HG03432 (cell line): ENCODE measurements at regions not wholly inside any gene's neighbourhood (a gene's known extent, or its start where the extent isn't known, plus 50 kb on each side); places are given as distances from the start of the nearest gene placed in this dataset.
"Not testable (repeated sequence)": the region's sequence is repeated elsewhere in the genome, so short reads cannot be mapped to it uniquely, and the experiment has no call there.

Experiments used
- ATAC-seq: cut with Tn5 transposase; IDR thresholded peaks from one replicate; pipeline ENCODE4 v1.9.1; 2021; ENCODE audit warnings: mild to moderate bottlenecking, moderate library complexity; ENCODE audit not compliant: unreplicated experiment

DNA sequence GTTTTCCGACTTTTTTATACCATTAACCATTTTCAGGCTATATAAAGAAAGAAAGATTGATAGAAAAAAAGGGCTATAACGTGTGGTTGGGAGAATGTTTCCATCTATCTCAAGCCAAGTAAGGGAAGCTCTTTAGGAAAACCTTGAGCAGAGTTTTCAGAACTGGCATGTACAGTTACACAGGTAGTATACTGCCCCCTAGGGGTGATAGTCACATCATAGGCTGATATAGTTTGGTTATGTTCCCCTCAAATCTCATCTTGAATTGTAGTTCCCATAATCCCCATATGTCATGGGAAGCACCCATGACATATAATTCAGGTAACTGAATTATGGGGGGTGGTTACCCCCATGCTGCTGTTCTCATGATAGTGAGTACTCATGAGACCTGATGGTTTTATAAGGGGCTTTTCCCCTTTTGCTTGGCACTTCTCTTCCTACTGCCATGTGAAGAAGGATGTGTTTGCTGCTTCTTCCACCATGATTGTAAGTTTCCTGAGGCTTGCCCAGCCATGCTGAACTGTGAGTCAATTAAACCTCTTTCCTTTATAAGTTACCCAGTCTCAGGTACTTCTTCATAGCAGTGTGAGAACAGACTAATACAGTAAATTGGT, 186.8 kb downstream of the TMA16 start:
- peak; percentile 86 for ATAC-seq

DNA sequence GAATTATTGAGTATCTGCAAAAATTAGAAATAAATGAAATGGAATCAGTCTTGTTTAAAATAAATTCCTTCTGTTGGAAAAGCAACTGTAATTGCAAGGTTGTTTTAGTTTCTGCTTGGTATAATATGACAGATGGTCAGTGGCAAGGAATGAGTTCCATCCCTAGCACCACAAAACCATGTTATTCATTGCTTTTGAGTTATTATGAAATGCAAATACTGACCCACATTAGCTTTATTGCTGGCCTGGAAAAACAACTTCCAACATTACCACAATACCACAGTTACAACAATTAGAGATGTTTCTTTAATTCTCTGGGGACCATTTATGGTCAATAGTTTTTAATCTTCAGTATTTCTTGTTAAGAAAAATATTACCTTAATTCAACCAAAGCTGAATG, 194.4 kb downstream of the TMA16 start:
- ATAC-seq: no peak

DNA sequence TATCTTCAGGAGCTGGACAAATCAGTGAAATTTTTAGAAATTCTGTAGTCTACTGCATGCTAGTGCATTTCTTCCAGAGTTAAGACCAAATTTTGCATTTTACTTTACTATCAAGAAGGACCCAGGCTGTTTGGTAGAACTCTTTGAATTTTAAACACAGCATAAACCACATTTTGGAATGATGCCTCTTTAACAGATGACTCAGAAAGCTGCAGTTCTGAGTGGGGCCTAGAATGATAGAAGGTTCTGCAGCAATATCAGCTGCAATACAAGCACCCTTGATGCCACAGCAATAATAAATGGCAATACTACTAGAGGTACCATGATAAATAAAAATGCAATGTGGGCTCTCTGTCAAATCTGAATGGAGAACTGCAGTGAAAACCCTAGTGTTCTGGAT, 198.7 kb downstream of the TMA16 start:
- no peak for ATAC-seq

DNA sequence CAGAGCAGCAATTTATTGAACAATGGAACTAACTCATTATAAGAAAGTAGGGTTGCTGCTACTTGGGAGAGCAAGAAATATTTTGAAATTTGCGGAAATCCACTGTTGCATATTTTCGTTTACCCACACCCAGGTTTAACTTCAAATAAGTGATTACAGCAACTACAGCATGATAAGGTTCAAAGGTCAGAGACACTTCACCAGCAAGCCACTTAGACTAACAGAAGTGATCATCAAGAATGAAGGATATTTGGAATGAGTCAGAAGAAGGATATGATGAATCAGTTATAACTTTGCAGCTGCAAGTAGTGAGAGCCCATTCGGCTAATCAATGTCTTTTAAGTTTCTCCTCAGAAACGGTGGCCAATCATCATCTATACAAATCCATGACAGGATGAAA, 199.3 kb downstream of the TMA16 start:
- ATAC-seq: no peak

DNA sequence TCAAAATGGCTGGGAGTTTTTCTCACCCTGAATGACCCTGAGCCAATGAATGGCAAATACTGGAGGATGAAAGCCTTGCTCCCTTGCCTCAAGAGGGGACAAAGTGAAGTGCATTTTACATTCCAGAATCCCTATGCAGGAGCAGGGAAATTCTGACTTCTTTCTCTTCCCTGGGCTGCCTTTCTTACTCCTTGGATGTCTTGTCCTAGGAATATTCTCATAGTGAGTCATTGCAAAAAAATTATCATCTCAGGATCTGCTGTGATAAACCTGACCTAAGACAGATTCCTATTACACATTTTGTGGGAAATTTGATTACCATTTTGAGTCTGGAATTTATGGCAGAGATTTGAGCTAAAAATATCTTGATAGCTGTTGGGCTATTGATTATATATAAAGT, 199.9 kb downstream of the TMA16 start:
- no peak for ATAC-seq

DNA sequence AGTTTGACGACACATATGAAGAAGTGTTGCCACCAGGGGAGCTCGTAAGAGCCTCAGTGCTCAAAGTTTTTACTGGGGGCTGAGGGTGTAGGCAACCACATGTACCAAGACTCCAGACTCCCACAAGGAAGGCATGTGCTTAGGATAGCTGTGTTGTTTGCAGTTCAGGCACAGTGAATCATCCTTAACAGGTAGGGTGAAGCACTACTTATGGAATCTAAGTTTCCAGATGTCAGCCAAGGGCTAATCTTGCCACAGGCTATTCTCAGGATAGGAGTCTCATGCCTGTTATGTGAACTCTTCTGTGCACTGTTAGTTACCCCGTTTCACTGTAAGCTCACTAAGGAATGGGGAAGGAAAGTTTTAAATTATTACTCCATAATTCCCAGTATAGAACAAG, 202.6 kb downstream of the TMA16 start:
- ATAC-seq: no peak

DNA sequence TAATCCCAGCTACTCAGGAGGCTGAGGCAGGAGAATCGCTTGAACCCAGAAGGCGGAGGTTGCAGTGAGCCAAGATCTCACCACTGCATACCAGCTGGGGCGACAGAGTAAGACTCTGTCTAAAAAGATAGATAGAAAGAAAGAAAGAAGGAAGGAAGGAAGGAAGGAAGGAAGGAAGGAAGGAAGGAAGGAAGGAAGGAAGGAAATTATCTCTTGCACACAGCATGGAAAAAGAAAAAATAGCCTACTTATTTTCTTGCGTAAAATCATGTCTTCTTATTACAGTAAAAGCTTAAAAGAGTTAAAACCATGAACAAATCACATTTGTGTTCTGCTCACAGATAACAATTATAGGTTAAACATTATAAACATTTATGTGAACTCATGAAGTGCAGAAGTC, 205.9 kb downstream of the TMA16 start:
- not testable (repeated sequence) for ATAC-seq

DNA sequence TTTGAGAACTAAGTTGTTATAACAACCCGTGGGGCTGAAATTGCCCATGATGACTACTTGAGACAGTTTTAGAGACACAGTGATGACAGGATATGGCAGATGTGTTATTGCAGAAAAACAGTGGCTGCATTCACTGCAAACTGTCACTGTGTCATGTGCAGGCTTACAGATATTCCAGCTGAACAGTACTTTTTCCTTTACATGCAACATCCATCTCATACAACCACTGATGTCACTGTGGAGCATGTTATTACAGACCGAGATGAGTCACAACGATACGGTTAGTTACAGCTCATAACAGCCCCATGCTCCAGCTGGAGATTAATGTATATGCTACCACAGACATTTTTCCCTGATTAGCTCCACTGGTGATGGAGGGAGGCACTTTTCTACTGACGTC, 207.4 kb downstream of the TMA16 start:
- ATAC-seq: peak; percentile 94

DNA sequence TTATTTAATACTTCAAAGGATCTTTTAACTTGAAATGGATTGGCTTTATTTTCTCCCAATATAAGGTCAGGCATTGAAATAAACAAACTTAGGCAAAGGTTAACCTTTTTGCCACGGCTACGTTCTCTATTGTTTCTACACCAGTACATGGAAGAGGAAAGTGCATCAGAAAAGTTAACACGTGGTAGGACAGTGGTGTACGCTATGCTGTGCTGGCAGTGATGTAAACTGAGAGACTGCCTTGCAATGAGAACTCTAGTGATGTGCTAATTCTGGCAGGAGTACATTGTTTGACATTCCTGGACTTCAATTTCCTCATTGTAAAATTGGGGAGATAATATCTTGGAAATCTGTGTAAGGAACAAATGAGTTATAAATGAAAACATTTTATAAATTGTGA, 208.2 kb downstream of the TMA16 start:
- ATAC-seq: no peak

DNA sequence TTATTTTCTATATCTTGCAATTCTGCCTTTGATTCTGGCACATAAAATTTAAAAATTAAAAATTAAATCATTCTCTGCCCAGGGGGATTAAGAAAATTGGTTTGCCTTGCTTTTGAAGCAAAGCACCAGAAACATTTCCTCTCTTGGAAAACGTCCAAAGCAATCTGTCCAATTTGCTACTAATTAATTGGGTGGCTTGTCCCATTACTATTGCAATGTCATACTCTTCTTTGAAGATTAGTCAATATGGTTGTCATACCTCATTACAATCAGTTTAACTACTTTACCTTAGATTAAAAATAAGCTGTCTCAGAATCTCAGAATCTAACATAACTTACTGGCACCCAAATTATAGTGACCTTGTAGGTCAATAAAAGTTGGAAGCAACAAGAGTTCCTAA, 208.8 kb downstream of the TMA16 start:
- no peak for ATAC-seq

DNA sequence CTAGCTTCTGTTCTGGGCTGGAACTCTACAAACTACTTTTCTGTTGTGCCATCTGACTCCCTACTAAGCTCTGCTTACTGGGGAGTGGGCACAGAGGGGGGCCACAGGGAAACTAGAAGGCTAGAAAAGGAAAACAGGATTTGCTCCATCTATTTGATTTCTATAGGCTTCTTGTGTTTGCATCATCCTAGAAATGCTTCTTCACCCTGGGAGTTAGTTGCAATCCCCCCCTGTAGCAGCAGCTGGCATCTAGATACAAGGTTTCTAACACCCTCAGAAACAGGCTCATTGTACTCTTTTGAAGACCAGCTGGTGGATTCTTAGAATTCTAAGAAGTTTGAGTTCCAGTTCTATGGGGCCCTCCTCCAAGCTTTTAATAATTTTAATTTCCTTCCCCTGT, 213.4 kb downstream of the TMA16 start:
- ATAC-seq: no peak

DNA sequence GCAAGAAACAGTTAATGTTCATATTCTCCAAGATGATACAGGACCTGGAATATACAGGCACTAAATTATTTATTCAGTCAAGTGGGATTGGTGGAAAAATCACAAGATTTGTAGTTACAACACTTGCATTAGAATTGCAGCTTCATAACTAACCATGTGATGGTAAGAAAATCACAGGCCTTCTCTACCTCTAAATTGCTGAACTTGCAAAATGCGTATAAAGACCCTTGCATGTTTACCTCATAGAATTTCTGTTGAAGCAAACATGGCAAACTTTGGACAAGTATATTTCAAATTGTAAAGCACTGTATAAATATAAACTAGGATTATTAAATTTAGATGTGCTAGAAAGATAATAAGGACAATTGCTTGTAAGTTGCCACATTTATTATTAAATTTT, 215.1 kb downstream of the TMA16 start:
- no peak for ATAC-seq

DNA sequence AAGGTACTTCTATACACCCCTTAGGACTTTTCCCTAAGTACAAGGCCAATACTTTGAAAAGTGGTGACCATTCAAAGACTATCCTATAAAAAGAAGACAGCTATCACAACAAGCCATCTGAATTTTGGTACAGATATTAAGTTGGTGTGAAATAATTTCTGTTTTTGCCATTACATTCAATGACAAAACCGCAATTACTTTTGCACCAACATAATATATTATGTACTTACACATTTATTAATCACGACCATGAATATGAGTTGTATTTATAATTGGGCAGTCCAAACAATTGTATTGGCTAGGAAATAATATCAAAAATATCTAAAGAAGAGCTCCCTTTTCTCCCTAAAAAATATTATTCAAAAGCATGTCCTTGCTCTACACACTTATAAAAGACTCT, 215.7 kb downstream of the TMA16 start:
- no peak for ATAC-seq

DNA sequence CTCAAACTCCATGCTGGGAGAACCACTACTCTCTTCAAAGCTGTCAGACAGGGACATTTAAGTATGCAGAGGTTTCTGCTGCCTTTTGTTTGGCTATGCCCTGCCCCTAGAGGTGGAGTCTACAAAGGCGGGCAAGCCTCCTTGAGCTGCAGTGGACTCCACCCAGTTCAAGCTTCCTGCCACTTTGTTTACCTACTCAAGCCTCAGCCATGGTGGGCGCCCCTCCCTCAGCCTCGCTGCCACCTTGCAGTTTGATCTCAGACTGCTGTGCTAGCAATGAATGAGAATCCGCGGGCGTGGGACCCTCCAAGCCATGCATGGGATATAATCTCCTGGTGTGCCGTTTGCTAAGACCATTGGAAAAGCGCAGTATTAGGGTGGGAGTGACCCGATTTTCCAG, 230.0 kb downstream of the TMA16 start:
- not testable (repeated sequence) for ATAC-seq

DNA sequence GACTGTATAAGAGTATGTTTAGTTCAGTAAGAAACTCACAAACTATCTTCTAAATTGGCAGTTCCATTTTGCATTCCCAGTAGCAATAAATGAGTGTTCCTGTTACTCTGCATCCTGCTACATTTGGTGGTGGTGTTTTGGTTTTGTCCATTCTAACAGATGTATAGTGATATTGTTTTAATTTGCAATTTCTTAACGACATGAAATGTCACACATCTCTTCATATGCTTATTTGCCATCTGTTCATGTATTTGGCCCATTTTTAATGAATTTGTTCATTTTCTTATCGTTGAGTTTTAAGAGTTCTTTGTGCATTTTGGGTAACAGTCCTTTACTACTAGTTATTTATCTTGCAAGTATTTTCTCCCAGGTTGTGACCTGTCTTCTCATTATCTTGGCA, 232.2 kb downstream of the TMA16 start:
- no peak for ATAC-seq

DNA sequence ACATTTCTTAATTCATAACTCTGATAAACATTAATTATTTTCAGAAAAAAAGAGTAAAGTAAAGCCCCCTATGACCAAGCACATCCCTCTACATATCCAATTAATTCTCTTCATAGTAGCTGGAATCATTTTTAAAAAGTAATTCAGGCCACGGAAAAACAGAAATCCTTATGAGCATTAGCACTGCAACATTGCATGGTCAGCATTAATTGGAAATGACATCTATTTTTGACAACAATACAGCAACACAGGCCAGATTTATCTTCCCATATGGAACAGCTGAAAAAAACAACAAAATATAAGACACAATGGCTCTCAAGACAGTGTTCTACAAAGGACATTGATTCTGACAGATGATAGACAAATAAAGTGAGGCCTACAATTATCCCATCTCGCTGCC, 236.6 kb downstream of the TMA16 start:
- ATAC-seq: no peak

DNA sequence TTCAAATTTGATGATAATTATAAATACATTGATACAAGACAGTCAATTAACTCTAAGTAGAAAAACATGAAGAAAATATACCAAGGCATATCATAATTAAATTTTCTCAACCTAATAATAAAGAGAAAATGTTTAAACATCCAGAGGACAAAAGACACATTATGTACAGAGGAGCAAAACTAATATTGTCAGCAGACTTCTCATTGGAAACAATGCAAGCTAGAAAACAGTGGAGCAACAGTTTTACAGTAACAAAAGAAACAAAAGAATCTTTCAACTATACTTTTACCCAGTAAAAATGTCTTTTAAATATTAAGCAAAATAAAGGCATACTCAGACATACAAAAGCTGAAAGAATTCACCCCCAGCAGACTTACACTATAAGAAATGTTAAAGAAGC, 238.0 kb downstream of the TMA16 start:
- ATAC-seq: no peak

DNA sequence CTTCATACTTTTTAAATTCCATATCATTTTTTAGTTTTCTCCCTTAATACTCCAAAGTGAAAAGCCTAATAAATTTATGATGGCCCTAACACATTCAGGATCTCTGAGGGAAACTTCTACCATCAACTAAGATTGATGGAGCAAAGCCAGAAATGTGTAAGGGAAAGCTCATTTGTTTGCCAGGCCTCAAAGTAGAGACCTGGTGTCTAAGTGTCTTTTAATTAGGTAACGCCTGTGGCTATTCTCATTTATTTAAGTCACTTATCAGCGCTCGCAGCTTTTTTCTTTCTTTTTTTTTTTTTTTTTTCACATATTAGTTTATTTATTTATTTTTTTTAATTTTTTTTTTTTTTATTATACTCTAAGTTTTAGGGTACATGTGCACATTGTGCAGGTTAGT, 242.4 kb downstream of the TMA16 start:
- ATAC-seq: no peak

DNA sequence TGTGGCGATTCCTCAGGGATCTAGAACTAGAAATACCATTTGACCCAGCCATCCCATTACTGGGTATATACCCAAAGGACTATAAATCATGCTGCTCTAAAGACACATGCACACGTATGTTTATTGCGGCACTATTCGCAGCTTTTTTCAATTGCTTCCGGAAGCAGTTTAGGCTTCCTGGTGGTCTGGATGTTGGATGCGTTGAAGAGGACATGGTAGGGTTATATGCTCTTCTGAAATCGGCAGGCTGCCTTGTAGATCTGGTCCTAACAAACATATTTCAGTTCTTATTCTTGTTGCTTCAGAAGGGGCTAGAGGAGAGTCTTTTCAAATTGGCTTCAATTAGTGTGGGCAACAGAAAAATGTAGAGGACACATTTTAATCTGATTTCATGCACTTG, 243.4 kb downstream of the TMA16 start:
- ATAC-seq: not testable (repeated sequence)

DNA sequence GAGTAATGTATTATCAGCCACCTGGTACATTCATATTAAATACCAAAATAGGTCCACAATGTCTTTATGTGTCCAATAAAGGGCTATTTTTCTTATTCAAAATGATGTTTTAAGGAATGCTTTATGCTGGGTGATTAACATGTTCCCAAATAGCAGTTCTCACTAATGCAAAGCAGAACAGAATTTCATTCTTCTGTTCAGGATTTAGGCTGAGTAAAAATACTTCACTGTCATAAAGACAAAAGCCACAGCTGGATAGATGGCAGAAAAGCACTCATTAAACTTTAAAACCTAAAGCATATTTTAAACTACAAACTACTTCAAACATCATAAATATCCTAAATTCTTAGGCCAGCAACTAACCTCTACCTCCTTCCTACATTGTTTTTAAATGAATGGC, 244.0 kb downstream of the TMA16 start:
- no peak for ATAC-seq

DNA sequence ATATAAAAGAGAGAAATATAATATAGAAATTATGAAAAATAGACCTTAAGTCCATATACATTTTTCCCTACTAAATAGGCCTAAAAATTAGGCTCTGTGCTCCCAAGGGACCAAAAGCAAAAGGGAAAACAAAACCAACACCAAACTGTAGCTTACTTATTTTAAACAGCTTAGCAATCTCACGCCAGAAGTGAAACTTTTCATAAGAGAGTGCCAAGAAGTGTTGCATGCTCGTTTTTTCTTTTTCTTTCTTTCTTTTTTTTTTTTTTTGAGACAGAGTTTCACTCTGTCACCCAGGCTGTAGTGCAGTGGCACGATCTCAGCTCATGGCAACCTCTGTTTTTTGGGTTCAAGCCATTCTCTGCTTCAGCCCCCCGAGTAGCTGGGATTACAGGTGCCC, 250.4 kb downstream of the TMA16 start:
- ATAC-seq: peak; percentile 98

DNA sequence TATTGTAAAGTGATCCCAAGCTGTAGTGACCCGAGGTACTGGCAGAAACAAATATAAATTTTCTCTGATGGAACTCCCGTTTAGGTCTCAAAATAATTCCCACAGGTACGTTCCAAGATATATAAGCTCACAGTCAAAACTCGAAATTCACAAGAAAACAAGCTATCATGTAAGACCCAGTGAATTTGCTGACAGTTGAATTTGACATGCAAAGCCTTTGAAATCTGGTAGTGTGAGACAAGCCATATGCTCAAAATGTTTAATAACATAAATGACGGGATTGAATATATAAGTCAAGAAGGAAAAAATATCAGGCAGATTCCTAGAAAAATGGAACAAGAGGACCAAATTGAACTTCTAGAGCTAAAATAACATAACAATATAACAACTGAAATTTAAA, 252.8 kb downstream of the TMA16 start:
- no peak for ATAC-seq

DNA sequence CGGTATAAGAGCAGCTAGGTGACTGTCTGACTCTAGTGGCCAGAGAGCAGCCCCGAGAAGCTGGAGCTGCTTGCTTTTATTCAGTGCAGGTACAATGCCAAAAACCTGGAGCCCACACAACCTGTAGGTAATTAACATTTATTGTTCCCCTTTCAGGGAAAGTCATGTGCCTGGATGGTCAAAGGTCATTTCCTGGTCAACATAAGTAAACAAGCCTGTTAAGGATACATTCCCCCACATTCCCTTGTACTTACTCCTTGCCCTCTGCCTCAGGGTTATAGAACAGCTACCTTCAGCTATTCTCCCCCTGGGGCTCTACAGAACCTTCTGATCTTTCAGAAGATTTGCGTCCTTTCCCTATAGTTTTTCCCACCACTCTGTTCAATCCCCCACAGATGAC, 253.4 kb downstream of the TMA16 start:
- ATAC-seq: no peak

DNA sequence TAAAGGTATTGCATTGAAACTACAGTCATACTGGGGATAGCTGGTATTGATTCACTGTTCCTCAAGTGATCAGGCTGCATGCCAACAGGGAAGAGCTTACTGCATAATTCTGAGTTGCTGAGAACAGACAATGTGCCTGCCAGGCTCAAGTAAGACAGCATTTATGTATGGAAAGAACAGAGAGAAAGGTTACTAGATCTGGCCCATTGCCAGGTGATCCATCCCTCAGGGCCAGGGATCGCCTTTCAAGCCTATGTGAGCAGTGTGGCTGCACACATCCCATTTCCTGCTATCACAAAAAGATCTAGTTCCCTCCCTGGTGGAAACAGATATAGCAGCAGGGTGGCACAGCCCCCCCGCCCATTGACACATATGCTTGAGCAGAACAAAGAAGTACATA, 254.0 kb downstream of the TMA16 start:
- no peak for ATAC-seq
